ENCODE measurements at regions not wholly inside any gene's neighbourhood (a gene's known extent, or its start where the extent isn't known, plus 50 kb on each side); places are given as distances from the start of the nearest gene placed in this dataset.
A peak's percentile ranks its signal among the peaks of the same experiment; 100 is the strongest.

DNA sequence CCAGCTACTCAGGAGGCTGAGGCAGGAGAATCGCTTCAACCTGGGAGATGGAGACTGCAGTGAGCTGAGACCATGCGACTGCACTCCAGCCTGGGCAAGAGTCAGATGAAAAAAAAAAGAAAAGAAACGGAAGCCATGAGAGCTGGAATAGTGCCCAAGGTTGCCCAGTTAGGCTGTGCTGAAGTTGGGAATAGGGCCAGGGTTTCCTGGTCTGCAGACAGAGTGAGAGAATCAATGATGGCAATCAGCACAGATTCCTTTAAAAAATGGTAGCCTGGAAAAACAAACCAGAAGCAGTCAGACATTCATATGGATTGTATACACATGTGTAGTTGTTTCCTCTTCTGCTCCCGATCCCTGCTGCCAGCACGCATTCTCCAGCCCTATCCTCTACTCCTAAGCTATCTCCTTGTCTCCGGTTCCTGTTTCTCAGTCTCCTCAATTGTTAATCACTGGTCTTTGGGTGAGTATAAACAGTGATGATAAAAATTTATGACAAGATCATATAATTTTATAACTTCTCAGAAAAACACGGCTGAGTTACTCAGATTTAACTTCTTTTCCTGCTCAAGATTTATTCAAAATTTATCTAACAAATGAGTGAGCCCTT lies 316.2 kb upstream of the UMPS start:
- DNase-seq, result peak; percentile 36

DNA sequence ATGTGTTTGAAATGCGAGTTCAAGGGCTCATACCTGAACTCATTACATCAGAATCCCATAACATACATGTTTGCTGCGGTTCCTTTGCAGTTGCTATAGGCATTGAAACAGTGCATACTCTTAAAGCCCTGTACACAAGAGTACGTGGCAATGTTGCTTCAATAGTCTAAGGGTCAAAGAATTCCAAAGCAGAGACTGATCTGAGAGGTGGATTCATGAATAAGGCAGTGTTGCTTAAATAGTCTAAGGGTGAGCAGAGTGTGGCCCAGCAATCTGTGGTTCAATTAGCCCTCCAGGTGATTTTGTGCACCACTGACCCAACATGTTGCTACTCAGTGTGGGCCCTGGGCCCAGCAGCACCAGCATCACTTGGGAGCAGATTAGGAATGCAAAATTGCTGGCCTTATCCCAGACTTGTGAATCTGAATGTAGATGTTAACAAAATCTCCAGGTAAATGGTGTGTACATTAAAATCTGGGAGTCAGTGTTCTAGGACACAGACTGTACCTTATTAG lies 314.7 kb upstream of the UMPS start:
- no peak for DNase-seq

DNA sequence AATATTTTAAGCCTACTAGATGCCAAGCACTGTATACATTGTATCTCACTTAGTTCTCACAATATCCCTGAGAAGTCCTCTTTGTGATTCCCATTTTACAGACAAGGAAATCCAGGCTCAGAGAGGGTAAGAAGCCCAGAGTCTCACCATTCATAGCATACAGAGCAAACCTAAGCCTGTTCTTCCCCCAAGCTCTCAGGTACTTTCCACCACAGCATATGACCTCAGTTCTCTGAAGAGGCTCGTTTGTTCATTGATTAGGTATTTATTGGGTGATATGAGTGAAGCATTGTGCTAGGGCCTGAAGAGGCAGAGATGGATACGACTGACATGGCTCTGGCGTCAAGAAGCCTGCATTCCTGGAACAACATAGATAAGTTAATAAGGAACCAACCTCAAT lies 310.9 kb upstream of the UMPS start:
- DNase-seq, result no peak

DNA sequence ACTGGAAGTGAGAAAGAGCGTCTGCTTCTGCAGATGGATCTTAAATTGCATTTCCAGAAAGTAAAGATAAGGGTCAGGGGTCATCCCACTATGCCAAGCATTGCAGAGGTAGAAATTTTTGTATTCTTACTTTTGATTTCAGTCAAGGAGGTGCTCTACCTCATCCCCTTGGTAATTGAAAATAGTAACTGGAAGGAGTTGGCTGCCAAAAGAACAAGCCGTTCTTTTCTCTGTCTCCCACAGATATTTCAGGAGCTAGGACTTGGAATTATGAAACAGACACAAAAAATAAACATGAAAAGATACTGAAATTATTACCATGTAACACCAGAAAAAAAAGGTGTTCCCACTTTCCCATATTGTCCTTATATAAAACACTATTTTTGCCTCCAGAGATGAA lies 309.9 kb upstream of the UMPS start:
- DNase-seq, result no peak

DNA sequence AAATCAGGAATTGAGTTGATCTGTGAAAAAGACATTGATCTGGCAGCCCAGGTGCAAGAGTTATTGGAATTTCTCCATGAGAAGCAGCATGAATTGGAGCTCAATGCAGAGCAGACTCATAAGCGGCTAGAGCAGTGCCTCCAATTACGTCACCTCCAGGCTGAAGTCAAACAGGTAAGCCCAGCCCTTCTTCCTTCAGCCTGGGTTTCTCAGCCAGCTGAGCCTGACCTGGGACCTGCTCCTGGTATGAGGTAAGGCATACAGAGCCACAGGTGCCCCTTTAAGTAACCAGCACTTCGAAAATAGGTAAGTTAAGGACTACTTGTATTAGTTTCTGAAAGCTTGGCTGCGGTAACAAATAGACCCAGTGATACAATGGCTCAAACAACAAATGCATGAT lies 307.4 kb upstream of the UMPS start:
- DNase-seq, result no peak

DNA sequence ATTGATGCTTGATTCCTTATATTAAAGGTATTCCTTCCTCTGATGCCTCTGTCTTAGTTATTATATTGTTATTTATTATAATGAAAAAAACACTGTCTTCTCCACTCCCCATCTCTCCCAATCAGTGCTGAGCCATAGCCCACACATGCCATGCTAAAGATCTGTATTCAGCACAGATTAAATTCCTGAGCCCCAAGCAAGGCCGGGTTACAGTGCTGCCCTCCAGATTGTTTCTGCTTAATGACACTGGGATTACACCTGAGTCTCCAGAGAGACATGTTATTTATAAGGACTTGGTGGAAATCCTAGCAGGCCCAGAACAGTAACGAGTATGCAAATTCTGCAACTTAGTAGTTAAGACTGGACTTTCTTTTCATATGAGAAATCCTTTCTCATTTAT lies 305.9 kb upstream of the UMPS start:
- no peak for DNase-seq

DNA sequence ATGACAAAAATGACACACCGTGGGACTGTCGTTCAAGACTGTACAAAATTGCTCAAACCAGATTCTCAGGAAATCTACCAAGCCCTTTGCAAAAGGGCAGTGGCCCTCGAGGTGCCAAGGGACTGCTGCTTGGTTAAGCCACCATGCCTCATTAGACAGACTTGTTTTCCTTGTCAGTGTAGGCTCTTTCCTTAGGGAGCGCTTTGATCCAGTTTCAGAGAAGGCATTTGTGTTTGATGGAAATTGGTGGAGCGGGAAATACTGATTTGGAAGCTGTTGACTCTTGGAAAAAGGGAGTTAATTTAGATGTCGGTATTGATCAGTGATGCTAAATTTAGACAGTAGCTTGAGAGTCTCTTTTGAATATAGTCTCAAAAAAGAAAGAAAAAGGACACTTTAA lies 304.3 kb upstream of the UMPS start:
- DNase-seq, result no peak

DNA sequence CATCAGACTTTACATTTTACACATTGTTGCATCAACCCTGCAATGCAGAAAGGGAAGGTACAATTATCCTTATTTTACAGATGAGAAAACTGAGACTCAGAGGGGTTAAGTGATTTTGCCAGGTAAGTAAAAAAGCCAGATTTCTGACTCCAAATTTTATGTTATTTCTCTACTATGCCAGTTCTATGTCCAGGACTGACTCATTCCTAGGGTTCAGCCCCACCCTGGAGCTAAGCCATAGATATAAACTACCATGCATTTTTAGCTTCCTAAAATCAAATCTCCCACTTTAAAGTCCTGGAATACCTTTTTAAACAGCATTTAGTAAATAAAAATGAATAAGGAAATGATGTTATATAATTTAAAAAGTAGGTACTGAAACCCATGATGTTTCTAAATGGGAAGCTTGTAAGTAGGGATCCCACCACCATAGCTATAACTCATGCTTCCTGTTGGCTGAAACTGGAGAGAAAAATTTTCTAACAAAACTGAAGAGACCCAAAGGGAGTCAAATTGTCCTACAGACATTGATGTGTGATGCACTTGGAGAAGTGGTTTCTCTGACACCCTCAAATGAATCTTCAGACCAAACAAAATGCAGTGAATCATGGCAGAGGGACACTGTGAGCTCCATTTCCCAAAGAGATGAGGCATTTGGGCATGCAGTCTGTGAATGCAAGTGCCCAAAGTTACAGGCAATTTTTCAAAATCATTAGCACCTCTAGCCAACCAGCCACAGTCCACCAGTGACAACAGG lies 301.7 kb upstream of the UMPS start:
- no peak for DNase-seq

DNA sequence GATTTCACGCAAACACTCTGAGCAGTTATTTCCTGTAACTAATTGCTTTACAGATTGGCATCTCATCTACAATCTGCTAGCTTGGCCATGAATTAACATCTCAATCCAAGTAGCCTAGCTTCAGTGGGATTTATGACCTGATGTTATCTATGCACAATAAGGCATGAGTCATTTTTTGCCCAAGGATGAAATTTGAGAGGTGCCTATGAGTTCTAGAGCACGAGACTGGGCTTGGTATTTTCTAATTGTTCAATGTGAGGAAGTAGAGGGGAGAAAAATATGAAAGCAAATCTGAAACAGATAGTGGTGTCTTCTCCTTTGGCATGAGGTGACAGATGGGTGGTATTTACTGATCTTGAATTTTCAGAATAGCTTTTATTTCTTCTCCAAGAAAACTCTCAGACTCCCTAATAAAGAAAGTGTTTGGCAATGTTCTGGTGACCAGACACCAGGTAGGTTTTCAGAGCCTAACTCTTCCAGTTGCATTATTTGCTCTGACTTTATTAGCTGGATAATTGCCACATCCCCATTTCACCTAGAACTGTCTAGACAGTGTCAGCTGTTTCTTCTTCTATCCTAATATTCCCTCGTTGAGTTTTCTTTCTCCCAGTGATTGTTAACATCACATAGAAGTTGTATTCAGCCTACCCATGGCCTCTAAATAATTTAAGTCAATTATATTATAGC lies 301.0 kb upstream of the UMPS start:
- DNase-seq, result peak; percentile 48

DNA sequence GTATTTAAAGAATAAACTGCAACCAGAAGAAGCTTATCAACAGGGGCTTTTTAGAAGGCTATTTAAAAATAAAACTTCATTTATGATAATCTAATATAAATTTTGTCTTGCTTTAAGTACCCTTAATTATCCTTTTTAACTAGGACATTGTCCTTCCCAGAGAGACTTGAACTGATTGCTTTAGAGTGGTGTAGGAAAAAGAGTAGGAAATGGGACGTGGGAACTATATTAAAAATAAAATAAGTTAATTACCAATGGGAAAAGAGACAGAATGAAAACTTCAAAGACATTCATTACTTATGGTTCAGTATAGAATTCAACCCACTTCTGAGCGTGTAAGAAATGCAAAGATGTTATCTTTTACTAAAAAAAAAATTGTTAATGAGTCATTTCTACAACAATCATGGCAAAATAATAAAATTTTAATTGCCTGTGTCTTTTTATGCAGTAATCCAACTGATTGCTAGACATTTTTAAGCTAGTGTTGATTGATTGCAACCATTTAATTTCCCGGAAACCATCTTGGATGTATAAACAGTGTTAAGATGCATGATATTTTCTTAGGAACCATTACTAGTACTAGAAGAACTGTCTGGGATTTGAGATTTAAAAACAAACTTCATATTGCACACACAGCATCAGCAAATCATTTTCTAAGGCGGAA lies 298.8 kb upstream of the UMPS start:
- DNase-seq, result no peak

DNA sequence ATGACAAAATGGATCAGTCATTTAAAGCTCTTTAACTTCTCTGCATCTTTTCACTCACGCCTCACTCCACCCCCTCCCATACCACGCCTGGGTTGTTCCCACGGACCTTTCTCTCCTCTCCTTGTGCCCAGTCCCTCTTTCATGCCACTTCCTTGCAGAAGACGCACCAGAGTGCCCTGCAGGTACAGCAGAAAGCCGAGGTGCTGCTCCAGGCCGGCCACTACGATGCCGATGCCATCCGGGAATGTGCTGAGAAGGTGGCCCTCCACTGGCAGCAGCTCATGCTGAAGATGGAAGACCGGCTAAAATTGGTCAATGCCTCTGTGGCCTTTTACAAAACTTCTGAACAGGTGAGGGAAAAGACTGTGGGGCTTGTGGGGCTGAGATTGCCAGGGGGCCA lies 296.1 kb upstream of the UMPS start:
- no peak for DNase-seq

DNA sequence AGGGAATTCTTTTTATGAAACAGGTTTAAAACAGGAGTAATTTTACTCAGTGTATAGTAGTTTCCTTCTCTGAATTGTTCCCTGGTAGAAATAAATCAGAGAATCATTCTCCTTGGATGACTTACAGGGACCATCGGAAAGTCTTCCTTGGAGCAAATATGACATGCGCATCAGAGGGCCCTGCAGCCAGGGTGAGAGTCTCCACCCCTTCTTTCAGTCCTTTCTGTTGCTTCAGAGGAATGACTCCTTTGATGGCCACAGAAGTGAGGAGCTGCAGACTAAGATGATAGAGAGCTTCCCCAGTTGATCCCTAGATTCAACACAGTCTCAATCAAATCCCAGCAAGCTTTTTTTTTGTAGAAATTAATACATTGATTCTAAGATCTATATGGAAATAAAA lies 294.8 kb upstream of the UMPS start:
- no peak for DNase-seq

DNA sequence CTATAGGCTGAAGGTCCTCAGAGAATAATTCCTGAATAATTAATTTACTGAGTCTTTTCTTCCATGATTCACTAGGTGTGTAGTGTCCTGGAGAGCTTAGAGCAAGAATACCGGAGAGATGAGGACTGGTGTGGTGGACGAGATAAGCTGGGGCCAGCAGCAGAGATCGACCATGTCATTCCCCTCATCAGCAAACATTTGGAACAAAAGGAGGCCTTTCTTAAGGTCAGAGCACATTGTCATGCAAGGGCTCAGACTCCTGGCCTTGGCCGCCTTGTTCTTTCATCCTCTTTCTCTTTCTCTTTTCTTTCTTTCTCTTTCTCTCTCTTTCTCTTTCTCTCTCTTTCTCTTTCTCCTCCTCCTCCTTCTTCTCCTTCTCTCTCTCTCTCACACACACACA lies 291.4 kb upstream of the UMPS start:
- DNase-seq, result no peak

DNA sequence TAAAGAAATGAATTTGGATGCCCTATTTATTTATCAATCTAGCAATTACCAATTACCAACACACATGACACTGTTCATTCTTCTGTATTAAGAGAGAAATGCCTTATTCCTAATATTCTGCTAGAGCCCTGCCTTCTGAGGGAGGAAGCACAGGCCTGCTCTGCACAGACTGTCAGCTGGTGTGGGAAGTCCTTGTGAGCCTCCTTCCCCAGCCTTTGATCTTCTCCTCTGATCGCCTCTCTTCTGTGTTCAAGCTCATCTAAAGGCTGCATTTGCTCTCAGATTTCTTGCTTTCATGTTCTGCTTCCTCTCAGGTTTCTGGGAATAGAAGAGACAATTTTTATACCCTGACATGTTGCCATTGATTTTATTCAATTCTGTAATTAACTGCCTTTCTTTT lies 290.6 kb upstream of the UMPS start:
- DNase-seq, result no peak

DNA sequence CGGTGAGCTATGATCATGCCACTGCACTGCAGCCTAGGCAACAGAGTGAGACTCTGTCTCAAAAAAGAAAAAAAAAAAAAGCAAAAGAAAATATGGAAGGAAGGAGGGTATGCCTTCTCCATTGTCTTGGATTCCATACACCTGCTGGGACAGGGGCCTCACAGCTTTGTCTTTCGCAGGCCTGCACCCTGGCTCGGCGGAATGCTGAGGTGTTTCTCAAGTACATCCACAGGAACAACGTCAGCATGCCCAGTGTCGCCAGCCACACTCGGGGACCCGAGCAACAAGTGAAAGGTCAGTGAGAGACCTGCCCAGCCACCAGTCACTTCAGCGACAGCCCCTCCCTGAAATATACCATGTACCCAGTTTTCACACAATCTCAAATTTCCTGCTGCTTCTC lies 288.5 kb upstream of the UMPS start:
- no peak for DNase-seq

DNA sequence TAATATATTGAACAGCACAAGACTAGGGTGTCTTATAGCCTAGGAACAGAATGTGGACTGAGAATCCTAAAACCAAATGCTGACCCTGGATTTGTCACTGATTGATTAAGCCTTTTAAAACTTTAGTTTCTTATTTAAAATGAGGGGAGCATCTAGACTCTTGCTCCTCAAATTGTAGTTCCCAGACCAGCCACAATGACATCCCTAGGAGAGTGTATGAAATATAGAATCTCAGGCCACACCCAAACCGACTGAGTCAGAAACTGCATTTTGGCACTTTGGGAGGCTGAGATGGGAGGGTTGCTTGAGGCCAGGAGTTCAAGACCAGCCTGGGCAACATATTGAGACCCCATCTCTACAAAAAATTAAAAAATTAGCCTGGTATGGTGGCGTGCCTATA lies 287.8 kb upstream of the UMPS start:
- DNase-seq, result no peak

DNA sequence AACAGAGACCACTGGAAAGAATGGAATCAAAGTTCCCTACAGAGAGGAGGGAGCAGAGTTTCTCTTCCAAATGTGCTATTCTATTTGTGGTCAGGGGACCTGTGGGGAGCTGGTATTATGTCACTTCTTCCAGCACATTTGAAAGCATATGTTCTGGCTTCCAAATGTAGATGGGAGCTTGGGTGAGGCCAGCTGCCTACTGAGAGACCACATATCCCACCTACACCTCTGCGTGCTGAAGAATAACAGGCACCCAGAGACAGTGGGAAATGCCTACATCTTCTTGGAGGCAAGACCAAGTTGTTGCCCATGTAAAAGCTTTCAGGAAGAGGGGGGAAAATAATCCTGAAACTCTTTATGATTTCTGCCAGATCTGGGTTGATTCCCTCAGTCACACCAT lies 286.8 kb upstream of the UMPS start:
- no peak for DNase-seq

DNA sequence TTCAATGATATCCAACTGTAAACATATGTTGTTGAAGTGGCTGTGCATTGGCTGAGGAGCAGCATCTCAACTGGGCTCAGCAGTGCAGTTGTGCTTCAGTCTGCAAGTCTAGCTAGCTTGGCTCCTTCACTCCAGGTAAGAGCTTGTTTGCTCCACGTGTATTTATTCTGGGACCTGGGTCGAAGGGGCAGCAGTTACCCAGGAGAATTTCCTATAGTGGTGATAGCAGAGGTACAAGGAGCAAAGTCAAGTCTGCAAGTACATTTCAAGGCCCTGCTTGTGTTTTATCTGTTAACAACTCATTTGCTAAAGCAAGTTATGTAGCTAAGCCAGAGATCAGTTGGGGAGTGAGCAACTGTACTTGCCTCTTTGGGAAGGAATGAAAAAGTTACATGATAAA lies 286.2 kb upstream of the UMPS start:
- no peak for DNase-seq

DNA sequence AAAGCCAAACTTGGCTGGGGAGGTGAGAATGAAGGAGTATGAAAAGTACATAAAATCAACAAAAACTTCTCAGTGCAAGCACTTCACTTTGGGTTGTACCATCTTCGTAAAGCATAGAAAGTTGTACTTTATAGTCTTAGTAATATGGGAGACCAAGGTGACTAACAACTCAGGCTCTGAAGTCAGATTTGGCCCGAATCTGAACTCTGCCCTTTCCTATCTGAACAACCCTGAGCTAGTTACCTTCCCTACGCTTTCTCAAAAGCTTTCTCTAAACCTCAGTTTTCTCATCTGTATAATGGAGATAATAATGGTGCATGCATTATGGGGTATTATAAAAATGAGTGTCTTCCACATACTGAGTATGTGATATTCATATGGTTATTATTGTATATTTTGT lies 285.4 kb upstream of the UMPS start:
- DNase-seq, result no peak

DNA sequence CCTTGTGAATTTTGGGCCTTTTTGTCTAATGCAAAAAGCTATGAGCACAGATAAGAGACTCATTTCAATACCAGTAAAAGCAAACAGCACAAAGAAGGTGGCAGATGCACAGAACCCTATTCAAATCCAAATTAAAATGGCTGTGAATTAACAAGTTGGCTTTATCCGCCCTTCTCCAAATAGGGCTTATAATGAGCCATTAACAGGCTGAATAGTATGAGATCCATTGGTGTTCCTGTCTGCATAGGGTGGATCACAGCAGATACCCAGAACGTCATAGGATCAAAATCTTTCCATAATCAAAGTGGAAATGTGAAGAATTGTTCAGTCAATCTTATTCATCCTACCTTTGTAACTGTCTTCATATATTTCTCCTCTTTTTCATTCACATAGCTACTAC lies 282.4 kb upstream of the UMPS start:
- no peak for DNase-seq

DNA sequence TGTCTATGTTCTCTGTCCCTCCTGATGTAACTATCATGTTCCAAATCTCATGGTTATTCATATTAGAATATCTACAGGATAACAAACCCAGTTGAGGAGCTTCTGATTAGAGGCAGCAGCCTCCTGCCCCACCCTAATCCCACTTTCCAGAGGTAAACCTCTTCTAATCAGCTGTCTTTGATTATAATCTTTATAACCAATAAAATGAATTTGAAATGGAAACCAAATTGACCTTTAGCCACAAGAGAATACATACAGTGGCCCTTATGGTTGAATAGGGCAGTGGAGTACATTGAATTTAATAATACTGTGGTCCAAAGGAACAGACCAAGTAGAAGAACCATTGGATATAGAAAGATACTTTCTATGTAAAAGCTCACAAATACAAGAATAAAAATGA lies 281.3 kb upstream of the UMPS start:
- no peak for DNase-seq

DNA sequence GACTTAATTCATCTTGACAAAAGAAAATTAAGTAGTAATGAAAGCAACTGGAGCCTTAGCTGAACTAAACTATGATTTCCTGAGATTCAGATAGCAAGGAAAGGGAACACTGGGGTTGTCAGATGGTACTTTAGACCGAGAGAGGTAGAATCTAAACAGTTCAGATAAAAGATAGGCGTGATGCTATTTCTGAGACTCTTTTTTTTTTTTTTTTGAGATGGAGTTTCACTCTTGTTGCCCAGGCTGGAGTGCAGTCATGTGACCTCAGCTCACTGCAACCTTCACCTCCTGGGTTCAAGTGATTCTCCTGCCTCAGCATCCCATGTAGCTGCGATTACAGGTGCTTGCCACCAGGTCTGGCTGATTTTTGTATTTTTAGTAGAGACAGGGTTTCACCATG lies 279.9 kb upstream of the UMPS start:
- DNase-seq, result no peak

DNA sequence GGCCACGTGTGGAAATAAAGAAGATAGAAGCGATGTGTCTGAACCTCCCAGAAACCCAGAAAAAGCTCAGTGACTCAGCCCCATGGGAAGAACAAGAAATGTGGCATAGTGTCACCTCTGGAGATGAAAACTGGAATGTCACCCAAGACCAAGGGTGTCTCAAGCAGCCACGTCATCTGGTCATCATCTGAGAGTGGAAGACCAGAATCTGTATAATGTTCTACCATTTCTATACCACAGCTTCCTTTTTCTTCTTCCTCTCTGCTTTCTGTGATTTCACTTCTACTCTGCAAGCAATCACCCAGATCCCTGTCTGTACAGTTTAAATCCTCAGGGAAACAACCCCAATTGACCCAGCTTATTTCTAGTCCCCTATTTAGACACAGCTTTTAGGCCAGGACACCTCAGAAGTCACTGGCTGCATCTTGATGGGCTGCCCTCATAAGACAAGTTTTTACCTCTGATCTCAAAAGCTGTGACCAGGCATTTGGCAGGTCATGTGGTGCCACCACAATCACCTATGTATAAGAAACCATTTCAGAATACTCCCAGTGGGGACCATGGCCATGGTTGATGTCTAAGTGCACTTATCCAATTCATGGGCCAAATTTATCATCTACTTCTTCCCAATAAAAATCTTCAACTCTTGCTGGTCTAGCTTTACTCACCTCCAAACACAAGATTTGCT lies 278.5 kb upstream of the UMPS start:
- no peak for DNase-seq

Data from NCI-H1105 treated with DMSO at 0.1 percent for 48 hours (cell line).